Suprapubic skin (tissue), 3 donors: ENCODE measurements at regions not wholly inside any gene's neighbourhood (a gene's known extent, or its start where the extent isn't known, plus 50 kb on each side); places are given as distances from the start of the nearest gene placed in this dataset.

Experiments
- POLR2A ChIP-seq, 2 donors: fragments of 450-650 bp; IDR thresholded peaks; one replicate each; pipeline ENCODE4 v1.6.1; 2017; ENCODE audit warnings: antibody characterized with exemption in 2 of 2, mild to moderate bottlenecking in 2 of 2, moderate library complexity in 2 of 2
- TF ChIP-seq, protein P1 (sequence below), 2 donors: fragments of 200-600 bp in 1 of 2; fragments of 450-650 bp in 1 of 2; sonication (generic) in 1 of 2; IDR thresholded peaks; one replicate each; pipeline ENCODE4 v1.5.1; 2016 to 2019; ENCODE audit warnings: antibody characterized with exemption in 2 of 2, mild to moderate bottlenecking in 1 of 2, moderate library complexity in 1 of 2

DNA sequence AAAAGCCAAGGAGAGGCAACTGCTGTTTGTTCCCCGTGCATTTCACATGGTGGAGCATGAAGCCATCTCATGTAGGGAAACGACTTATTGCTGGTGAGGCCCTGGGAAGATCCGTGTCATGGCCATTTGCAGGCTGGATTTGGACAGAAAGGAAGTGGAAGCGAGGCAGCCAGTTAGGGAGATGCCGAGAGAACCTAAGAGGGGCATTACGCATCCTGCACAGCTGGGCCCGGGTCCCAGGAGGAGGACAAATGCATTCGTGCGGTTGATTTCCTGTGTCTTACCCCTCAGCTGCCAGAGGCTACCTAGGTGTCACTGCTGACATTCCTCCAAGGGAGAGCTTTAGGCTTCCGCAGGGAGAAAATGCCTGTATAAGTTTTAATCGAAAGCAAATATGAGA lies 316.2 kb upstream of the CDYL start:
- TF ChIP-seq, protein P1, sequence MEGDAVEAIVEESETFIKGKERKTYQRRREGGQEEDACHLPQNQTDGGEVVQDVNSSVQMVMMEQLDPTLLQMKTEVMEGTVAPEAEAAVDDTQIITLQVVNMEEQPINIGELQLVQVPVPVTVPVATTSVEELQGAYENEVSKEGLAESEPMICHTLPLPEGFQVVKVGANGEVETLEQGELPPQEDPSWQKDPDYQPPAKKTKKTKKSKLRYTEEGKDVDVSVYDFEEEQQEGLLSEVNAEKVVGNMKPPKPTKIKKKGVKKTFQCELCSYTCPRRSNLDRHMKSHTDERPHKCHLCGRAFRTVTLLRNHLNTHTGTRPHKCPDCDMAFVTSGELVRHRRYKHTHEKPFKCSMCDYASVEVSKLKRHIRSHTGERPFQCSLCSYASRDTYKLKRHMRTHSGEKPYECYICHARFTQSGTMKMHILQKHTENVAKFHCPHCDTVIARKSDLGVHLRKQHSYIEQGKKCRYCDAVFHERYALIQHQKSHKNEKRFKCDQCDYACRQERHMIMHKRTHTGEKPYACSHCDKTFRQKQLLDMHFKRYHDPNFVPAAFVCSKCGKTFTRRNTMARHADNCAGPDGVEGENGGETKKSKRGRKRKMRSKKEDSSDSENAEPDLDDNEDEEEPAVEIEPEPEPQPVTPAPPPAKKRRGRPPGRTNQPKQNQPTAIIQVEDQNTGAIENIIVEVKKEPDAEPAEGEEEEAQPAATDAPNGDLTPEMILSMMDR (IDR thresholded peaks at IDR 0.05), result no peak
- no peak for TF ChIP-seq POLR2A (IDR thresholded peaks at IDR 0.05)
